K562 (cell line): ENCODE measurements at regions not wholly inside any gene's neighbourhood (a gene's known extent, or its start where the extent isn't known, plus 50 kb on each side); places are given as distances from the start of the nearest gene placed in this dataset.

ENCODE experiments used
- CXXC5 ChIP-seq: fragments of 250-450 bp; sonication (Bioruptor Pico); IDR thresholded peaks from 2 replicates; pipeline ENCODE4 v1.8.0; 2022; ENCODE audit warnings: inconsistent platforms, mild to moderate bottlenecking, moderate library complexity
- RHOXF2B ChIP-seq: fragments of 250-450 bp; sonication (Bioruptor Pico); conservative IDR thresholded peaks from 2 replicates; pipeline ENCODE4 v1.5.1; 2021
- ZNF75A ChIP-seq: fragments of 450-650 bp; formaldehyde crosslinking; IDR thresholded peaks from 2 replicates; pipeline ENCODE4 v1.4.0; 2020; ENCODE audit warnings: mild to moderate bottlenecking
- TF ChIP-seq, protein P1 (sequence below): sonication (generic); formaldehyde crosslinking; IDR thresholded peaks from 2 replicates; pipeline ENCODE4 v1.8.0; 2023; ENCODE audit warnings: missing genetic modification reagents, mild to moderate bottlenecking, borderline replicate concordance
- TF ChIP-seq, protein P2 (sequence below), 2 experiments: fragments of 200-800 bp in 1 of 2; sonication (Bioruptor generic) in 1 of 2; sonication (generic) in 1 of 2; formaldehyde crosslinking in 1 of 2; IDR thresholded peaks in 1 of 2; conservative IDR thresholded peaks in 1 of 2; 2 replicates each; pipeline versions ENCODE4 v1.5.0 to v1.6.1; 2016 to 2020; ENCODE audit warnings: missing compliant biosample characterization in 1 of 2, missing genetic modification characterization in 1 of 2, missing genetic modification reagents in 1 of 2
- TF ChIP-seq, protein P3 (sequence below): fragments of 450-650 bp; formaldehyde crosslinking; IDR thresholded peaks from 2 replicates; pipeline ENCODE4 v1.4.0; 2020; ENCODE audit warnings: mild to moderate bottlenecking, moderate library complexity
- TF ChIP-seq, protein P4 (sequence below): sonication (generic); formaldehyde crosslinking; IDR thresholded peaks from 2 replicates; pipeline ENCODE4 v1.8.0; 2022; ENCODE audit warnings: mild to moderate bottlenecking, missing genetic modification reagents

DNA sequence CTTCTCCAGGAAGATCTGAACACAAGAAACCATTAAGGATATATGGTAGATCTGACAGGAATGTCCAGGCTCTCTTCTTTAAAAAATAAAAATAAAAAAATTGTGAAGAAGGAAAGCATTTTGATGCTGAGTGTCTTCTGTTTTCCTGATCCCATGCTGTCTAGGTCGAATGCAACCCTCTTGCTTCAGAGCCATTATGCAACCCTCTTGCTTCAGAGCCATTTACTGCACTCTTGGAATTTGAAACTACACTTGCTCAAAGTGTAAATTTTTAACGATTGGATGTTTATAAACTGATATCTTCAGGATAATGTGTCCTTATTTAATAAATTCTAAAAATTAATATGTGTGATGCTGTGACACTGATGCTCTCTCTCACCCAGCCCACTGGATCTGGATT, 505.1 kb downstream of the DNAH5 start (continued):
- TF ChIP-seq, protein P1, sequence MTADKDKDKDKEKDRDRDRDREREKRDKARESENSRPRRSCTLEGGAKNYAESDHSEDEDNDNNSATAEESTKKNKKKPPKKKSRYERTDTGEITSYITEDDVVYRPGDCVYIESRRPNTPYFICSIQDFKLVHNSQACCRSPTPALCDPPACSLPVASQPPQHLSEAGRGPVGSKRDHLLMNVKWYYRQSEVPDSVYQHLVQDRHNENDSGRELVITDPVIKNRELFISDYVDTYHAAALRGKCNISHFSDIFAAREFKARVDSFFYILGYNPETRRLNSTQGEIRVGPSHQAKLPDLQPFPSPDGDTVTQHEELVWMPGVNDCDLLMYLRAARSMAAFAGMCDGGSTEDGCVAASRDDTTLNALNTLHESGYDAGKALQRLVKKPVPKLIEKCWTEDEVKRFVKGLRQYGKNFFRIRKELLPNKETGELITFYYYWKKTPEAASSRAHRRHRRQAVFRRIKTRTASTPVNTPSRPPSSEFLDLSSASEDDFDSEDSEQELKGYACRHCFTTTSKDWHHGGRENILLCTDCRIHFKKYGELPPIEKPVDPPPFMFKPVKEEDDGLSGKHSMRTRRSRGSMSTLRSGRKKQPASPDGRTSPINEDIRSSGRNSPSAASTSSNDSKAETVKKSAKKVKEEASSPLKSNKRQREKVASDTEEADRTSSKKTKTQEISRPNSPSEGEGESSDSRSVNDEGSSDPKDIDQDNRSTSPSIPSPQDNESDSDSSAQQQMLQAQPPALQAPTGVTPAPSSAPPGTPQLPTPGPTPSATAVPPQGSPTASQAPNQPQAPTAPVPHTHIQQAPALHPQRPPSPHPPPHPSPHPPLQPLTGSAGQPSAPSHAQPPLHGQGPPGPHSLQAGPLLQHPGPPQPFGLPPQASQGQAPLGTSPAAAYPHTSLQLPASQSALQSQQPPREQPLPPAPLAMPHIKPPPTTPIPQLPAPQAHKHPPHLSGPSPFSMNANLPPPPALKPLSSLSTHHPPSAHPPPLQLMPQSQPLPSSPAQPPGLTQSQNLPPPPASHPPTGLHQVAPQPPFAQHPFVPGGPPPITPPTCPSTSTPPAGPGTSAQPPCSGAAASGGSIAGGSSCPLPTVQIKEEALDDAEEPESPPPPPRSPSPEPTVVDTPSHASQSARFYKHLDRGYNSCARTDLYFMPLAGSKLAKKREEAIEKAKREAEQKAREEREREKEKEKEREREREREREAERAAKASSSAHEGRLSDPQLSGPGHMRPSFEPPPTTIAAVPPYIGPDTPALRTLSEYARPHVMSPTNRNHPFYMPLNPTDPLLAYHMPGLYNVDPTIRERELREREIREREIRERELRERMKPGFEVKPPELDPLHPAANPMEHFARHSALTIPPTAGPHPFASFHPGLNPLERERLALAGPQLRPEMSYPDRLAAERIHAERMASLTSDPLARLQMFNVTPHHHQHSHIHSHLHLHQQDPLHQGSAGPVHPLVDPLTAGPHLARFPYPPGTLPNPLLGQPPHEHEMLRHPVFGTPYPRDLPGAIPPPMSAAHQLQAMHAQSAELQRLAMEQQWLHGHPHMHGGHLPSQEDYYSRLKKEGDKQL = no peak
- TF ChIP-seq ZNF75A (CRISPR knock-in tag) (no peak), CXXC5 (CRISPR knock-in tag) (no peak), RHOXF2B (no peak)
- TF ChIP-seq, protein P2, sequence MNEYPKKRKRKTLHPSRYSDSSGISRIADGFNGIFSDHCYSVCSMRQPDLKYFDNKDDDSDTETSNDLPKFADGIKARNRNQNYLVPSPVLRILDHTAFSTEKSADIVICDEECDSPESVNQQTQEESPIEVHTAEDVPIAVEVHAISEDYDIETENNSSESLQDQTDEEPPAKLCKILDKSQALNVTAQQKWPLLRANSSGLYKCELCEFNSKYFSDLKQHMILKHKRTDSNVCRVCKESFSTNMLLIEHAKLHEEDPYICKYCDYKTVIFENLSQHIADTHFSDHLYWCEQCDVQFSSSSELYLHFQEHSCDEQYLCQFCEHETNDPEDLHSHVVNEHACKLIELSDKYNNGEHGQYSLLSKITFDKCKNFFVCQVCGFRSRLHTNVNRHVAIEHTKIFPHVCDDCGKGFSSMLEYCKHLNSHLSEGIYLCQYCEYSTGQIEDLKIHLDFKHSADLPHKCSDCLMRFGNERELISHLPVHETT (CRISPR knock-in tag; conservative IDR thresholded peaks at IDR 0.05 in 1 of 2, IDR thresholded peaks at IDR 0.05 in 1 of 2) = no peak
- TF ChIP-seq, protein P3, sequence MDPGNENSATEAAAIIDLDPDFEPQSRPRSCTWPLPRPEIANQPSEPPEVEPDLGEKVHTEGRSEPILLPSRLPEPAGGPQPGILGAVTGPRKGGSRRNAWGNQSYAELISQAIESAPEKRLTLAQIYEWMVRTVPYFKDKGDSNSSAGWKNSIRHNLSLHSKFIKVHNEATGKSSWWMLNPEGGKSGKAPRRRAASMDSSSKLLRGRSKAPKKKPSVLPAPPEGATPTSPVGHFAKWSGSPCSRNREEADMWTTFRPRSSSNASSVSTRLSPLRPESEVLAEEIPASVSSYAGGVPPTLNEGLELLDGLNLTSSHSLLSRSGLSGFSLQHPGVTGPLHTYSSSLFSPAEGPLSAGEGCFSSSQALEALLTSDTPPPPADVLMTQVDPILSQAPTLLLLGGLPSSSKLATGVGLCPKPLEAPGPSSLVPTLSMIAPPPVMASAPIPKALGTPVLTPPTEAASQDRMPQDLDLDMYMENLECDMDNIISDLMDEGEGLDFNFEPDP = no peak
- TF ChIP-seq, protein P4, sequence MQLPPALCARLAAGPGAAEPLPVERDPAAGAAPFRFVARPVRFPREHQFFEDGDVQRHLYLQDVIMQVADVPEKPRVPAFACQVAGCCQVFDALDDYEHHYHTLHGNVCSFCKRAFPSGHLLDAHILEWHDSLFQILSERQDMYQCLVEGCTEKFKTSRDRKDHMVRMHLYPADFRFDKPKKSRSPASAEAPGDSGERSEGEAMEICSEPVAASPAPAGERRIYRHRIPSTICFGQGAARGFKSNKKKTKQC (CRISPR knock-in tag) = no peak
